GM23338 (cell line): ENCODE measurements at regions not wholly inside any gene's neighbourhood (a gene's known extent, or its start where the extent isn't known, plus 50 kb on each side); places are given as distances from the start of the nearest gene placed in this dataset.

Source experiments
- CTCF ChIP-seq, 2 experiments: fragments of 200-600 bp in 1 of 2; sonication (generic) in 1 of 2; conservative IDR thresholded peaks; 2 replicates each; pipeline versions ENCODE4 v1.5.1 to v1.6.1; 2016 to 2017; ENCODE audit warnings: antibody characterized with exemption in 2 of 2, low read depth in 2 of 2, mild to moderate bottlenecking in 2 of 2, moderate library complexity in 1 of 2
- ETS1 ChIP-seq: IDR thresholded peaks from 2 replicates; pipeline ENCODE4 v1.6.1; 2016; ENCODE audit warnings: antibody characterized with exemption
- EZH2 ChIP-seq: fragments of 200-600 bp; sonication (generic); IDR thresholded peaks from one replicate; pipeline ENCODE4 v1.8.0; 2017; ENCODE audit warnings: antibody characterized with exemption, mild to moderate bottlenecking, low read depth; ENCODE audit not compliant: unreplicated experiment
- EZH2phosphoT487 ChIP-seq: fragments of 200-600 bp; sonication (generic); IDR thresholded peaks from one replicate; pipeline ENCODE4 v1.8.1; 2018; ENCODE audit warnings: antibody characterized with exemption; ENCODE audit not compliant: unreplicated experiment
- POLR2AphosphoS5 ChIP-seq: IDR thresholded peaks from 2 replicates; pipeline ENCODE4 v1.6.1; 2016; ENCODE audit warnings: antibody characterized with exemption, low read depth
- REST ChIP-seq: IDR thresholded peaks from one replicate; pipeline ENCODE4 v1.6.1; 2018; ENCODE audit warnings: antibody characterized with exemption; ENCODE audit not compliant: unreplicated experiment

- TF ChIP-seq CTCF (conservative IDR thresholded peaks at IDR 0.05; ENCODE audit: low read depth in 2 of 2) (no peak), ETS1 (no peak), REST (no peak), POLR2AphosphoS5 (no peak), EZH2 (no peak), EZH2phosphoT487 (no peak)
Observed at GRCh38 chr1:199690496-199690895, 337.0 kb upstream of the NR5A2 start.
